GM18909 (cell line): ENCODE measurements at regions not wholly inside any gene's neighbourhood (a gene's known extent, or its start where the extent isn't known, plus 50 kb on each side); places are given as distances from the start of the nearest gene placed in this dataset.
"Not testable (repeated sequence)": the region's sequence is repeated elsewhere in the genome, so short reads cannot be mapped to it uniquely, and the experiment has no call there.

ENCODE experiments used
- ATAC-seq: cut with Tn5 transposase; IDR thresholded peaks from one replicate; pipeline ENCODE4 v1.9.1; 2021; ENCODE audit warnings: mild to moderate bottlenecking; ENCODE audit not compliant: unreplicated experiment, poor library complexity

GRCh38 chr3:13228584-13228983 lies 155.4 kb upstream of the IQSEC1 start:
- ATAC-seq, result no peak

GRCh38 chr3:13228169-13228568 lies 154.9 kb upstream of the IQSEC1 start:
- not testable (repeated sequence) for ATAC-seq

DNA sequence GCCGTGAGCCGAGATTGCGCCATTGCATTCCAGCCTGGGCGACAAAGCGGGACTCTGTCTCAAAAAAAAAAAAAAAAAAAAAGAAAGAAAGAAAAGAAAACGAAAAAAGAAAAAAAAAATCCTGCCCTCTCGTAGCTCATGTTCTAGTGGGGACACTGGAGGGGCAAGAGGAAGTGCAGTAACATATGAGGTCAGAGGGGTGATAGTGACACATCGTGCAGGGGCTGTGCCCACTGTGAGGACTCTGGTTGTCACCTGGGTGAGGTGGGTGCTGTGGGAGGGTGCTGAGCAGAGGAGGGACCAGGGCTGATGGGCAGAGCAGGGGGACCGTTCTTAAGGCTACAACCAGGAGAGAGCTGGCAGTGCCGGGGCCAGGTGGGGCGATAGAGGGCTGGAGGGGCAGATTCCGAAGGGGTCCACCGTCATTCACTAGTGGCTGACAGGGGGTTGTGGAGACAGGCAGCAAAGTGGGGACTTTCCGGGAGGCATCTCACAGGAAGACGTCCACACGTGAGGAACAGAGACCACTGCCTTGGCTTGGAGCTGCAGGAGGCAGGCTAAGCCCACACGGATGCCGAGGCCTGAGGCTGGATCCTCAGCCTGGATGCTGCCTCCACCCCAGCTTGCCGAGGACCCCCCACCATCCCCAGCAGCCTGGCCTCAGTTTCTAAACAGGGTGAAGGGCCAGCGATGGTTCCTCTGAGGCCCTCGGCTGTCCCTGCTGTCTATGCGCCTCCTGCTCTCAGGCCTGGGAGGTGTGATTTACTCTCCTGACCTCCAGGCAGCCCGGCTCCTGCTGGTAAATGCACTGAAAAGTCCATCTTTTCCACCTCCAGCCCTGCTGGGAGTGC lies 154.3 kb upstream of the IQSEC1 start:
- ATAC-seq, result no peak

DNA sequence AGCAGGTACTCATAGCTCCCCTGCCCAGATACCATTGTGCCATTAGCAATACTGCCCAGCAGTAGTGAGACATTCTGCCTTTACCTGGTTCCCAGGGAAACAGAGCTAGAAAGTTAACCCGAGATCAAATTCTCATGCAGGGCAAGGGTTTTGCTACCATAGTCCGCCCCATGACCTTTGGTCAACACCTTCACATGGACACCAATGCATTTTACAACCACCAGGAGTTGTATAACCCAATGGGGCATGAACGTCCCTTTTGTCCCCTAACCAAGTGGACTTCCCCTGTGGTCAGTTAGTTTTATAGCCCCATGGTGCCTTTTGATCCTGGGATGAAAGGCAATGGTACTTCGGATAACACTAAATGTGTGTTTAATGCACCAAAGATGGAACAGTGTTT lies 151.7 kb upstream of the IQSEC1 start:
- ATAC-seq, result no peak

GRCh38 chr3:13223574-13224237 lies 150.5 kb upstream of the IQSEC1 start:
- ATAC-seq, result no peak

DNA sequence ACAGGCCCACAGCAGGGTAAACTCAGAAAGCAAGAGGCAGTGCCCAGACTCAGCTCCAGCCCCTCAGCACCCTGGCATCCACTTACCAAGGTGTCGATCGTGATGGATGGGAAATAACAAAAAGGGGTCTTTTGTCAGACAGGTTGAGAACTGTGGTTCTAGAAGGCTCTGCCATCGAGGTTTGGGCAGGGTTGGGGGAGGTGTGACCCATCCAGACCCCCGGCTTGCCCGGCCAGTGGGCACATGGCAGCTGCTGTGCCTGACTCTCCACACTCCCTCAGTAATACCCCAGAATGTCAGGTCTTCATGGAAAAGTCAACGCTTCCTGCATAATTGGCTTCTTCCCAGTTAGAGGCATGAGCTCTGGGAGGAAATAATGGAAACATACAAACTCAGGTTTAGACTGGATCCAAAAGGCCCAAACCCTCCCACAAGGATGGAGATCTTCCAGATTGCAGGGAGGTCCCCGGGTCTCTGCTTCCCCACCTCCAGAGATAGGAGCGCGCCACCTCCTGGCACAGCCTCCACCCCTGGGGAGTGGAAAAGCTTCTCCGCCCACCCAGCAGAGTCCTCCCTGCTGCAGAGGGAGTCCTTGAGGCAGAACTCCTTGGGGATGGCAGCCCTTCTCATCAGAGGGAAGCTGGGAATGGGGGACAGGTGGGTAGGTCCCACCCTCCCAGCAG lies 149.8 kb upstream of the IQSEC1 start:
- ATAC-seq, result no peak

GRCh38 chr3:13222131-13222530 lies 148.9 kb upstream of the IQSEC1 start:
- ATAC-seq, result no peak

DNA sequence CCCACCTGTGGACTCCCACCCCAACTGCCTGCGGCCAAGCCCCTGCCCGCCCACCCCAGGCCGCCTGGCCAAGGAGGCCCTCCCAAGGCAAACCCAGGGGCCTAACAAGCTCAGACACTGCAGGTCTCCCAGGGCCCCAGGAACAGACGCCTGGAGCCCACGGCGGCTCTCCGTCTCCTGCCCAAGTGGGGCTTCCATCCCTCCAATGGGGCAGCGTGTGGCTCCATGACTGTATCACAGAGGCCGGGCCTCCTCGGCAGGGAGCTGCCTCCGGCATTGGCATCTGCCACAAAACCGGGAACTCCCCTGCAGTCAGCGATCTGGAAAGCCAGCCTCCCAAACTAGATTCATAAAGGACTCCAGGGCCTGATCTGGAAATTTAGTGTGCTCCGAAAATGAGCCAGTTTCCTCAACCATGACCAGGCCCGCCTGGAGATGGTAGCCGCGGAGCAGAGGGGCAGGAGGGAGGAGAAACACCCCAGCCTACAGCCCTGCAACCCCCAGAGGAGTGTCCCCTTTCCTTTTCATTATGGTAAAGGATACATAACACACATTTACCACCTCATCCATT lies 148.3 kb upstream of the IQSEC1 start:
- no peak for ATAC-seq

- no peak for ATAC-seq
Measured at GRCh38 chr3:13220991-13221390, 147.8 kb upstream of the IQSEC1 start.

DNA sequence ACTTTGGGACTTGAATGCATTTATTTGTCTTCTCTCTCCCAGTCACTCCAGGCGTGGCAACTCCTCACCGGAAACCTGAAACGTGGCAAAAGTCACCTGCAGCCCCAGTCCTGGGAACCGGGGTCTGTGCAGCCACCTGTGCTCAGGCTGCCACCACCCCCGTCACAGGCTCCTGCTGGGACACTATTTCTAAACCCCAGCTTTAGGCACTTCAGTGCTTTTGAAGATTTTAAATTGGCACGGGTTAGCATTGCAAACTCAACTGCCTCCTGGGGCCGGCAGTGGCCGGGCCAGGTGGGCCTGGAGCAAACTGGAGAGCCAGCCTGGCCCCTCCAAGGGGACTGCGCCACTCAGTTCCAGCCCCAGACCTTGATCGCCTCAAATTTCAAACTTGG lies 146.7 kb upstream of the IQSEC1 start:
- ATAC-seq, result no peak

DNA sequence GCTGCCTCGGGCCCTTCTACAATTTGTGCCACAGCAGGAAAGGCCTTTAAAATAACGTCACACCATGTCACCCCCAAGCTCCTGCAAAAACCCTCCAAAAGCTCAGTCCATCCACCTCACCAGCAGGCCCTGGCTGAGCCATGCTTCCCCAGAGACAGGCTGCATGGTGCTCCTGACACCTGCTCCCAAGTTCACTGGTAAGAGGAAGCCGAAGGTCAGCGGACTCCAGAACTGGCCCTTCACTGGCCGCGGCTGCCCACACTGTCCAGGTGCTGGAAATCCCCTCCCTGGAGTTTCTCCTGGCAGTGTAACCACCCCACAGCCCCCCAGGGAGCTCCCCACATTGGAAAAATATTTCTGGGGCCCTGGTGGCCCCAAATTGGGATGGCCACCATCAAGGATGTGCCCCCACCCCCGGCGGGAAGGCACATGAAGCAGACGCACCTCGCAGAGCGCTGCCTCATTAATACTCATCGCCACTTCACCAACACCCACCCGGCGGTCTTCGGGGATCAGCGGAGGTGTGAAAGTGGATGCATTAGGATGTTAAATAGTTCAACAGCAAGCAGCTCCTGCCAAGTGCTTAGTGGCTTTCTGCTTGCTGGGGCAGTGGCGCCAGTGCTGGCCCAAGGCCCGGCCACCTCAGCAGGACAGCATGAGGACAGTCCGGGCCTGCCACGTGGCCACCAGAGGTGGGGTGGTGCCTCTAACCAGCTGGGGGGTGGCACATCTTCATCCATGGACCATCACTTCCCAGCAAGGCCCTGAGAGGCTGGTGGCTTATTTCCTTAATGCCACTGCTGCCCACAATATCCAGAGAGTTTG lies 146.1 kb upstream of the IQSEC1 start:
- no peak for ATAC-seq

DNA sequence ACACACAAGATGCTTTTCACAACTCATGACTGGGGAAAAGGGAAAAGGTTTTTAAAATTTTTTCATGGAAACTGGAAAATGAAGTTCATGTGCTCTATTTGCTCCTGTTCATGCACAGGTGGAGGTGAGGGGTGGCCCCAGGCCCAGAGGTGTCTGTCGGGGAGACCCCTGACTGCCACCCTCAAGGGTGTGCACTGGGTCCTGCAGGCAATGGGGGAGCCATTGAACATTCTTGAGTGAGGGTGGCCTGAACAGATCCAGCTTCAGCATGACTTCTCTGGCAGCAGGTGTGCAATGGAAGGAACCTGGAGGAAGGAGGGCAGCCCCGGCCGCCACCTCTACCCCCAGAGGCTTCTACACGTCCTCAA lies 145.3 kb upstream of the IQSEC1 start:
- no peak for ATAC-seq

DNA sequence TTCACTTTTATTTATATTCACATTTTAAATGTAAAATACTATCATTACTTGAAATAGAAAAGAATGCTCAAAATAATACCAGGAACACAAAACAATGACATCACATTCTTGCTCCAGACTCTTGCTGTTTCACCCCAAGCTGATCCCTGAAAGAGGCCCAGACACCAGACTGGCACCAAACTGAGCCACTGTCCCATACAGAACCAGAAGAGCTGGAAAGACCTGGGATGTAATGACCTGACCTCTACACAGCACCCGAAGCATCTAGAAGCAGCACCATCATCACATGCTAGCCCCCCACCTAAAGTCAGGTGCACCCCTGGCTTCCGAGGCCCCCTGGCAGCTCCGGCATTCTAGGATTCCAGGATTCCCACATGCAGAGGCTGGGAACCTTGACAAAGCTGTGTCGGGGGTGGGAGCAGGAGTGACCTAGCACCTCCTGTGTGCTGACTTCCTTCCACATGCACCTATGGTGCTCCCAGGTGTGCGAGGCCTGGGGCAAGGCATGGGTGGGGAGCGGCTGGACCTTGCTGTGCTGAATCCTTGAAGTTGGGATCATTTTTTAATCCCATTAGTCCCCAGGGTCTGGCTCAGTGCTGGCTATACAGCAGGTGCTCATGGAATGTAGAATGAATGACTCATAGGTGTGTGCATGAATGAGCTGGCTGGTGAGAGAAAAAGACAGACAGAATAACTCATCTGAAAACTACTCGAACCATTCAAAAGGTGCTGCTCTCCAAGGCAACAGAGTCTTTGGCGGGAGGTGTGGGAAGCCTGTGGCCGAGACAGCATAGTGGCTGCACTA lies 144.7 kb upstream of the IQSEC1 start:
- ATAC-seq, result no peak

DNA sequence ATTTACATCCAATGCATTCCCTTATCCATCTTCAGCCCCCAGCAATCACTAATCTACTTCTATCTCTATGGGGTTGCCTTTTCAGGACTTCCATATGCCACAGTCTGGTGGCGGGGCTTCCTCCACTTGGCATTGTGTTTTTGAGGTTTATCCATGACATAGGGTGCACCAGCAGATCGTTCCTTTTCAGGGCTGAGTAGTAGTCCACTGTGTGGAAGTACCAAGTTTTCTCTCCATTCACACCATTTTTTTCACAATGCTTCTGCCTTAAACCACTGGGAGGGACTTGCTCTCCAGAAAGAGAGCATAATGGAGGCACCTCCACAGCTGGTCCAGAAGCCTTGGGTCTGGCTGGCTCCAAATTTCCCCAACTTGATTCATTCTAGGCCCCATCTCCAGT lies 144.0 kb upstream of the IQSEC1 start:
- ATAC-seq, result no peak

GRCh38 chr3:13215940-13216546 lies 142.8 kb upstream of the IQSEC1 start:
- ATAC-seq, result no peak

GRCh38 chr3:13214847-13215472 lies 141.7 kb upstream of the IQSEC1 start:
- ATAC-seq, result no peak

- ATAC-seq, result no peak
Measured at GRCh38 chr3:13213911-13214846, 140.9 kb upstream of the IQSEC1 start.
